MM.1S (cell line): ENCODE measurements at regions not wholly inside any gene's neighbourhood (a gene's known extent, or its start where the extent isn't known, plus 50 kb on each side); places are given as distances from the start of the nearest gene placed in this dataset.

Experiments
- CTCF ChIP-seq: fragments of 300-600 bp; sonication (generic); IDR thresholded peaks from 2 replicates; pipeline ENCODE4 v1.5.1; 2016; ENCODE audit warnings: antibody characterized with exemption, low read length, mixed read lengths
- EZH2 ChIP-seq: fragments of 300-600 bp; sonication (generic); optimal IDR thresholded peaks from 2 replicates; pipeline ENCODE3; 2017; ENCODE audit warnings: low read depth, mild to moderate bottlenecking, antibody characterized with exemption, low read length, mixed read lengths
- EZH2phosphoT487 ChIP-seq: fragments of 300-600 bp; sonication (generic); IDR thresholded peaks from 2 replicates; pipeline ENCODE4 v1.6.1; 2018; ENCODE audit warnings: antibody characterized with exemption, low read length

GRCh38 chr2:156221703-156222102, 110.8 kb downstream of the NR4A2 start:
- TF ChIP-seq CTCF (no peak), EZH2phosphoT487 (no peak), EZH2 (no peak)
